ENCODE measurements at regions not wholly inside any gene's neighbourhood (a gene's known extent, or its start where the extent isn't known, plus 50 kb on each side); places are given as distances from the start of the nearest gene placed in this dataset.

GRCh38 chr1:163912170-163912884 lies 590.6 kb downstream of the NUF2 start:
- Histone ChIP-seq H3K36me3 (no peaks in the 10 kb centered on the region), H3K27me3 (no peaks in the 10 kb centered on the region), H3K27ac (no peak overlapping the region), H3K4me3 (no peak overlapping the region), H3K4me1 (no peaks in the 10 kb centered on the region), H3K9me3 (no peaks in the 10 kb centered on the region)
- TF ChIP-seq CTCF (IDR thresholded peaks at IDR 0.05) (no peak), POLR2A (IDR thresholded peaks at IDR 0.05) (no peak)
- no peak for DNase-seq

- TF ChIP-seq POLR2A (IDR thresholded peaks at IDR 0.05) = no peak
- no peak for TF ChIP-seq CTCF (IDR thresholded peaks at IDR 0.05)
- no peak for DNase-seq
- Histone ChIP-seq H3K4me3 (no peak overlapping the region), H3K27me3 (no peaks in the 10 kb centered on the region), H3K9me3 (no peaks in the 10 kb centered on the region), H3K4me1 (no peaks in the 10 kb centered on the region), H3K27ac (no peak overlapping the region), H3K36me3 (no peaks in the 10 kb centered on the region)
Measured at GRCh38 chr1:163914785-163915413, 593.1 kb downstream of the NUF2 start.

- no peak for DNase-seq
- TF ChIP-seq POLR2A (IDR thresholded peaks at IDR 0.05) (no peak), CTCF (IDR thresholded peaks at IDR 0.05) (no peak)
- no peaks in the 10 kb centered on the region for H3K9me3 ChIP-seq
- H3K36me3 ChIP-seq = no peaks in the 10 kb centered on the region
- no peak overlapping the region for H3K4me3 ChIP-seq
- H3K27me3 ChIP-seq = no peaks in the 10 kb centered on the region
- H3K4me1 ChIP-seq = no peaks in the 10 kb centered on the region
- H3K27ac ChIP-seq = no peak overlapping the region
Measured at GRCh38 chr1:163922743-163923201, 601.0 kb downstream of the NUF2 start.

- no peaks in the 10 kb centered on the region for H3K9me3 ChIP-seq
- no peak overlapping the region for H3K27ac ChIP-seq
- DNase-seq = no peak
- TF ChIP-seq POLR2A (IDR thresholded peaks at IDR 0.05) (no peak), CTCF (IDR thresholded peaks at IDR 0.05) (no peak)
- no peak overlapping the region for H3K4me3 ChIP-seq
- H3K27me3 ChIP-seq = no peaks in the 10 kb centered on the region
- H3K36me3 ChIP-seq = no peaks in the 10 kb centered on the region
- H3K4me1 ChIP-seq = no peaks in the 10 kb centered on the region
Measured at GRCh38 chr1:163924041-163924440, 602.3 kb downstream of the NUF2 start.

GRCh38 chr1:163927493-163927892 lies 605.7 kb downstream of the NUF2 start:
- Histone ChIP-seq H3K36me3 (no peaks in the 10 kb centered on the region), H3K27ac (no peak overlapping the region), H3K27me3 (no peaks in the 10 kb centered on the region), H3K4me3 (no peak overlapping the region), H3K9me3 (no peaks in the 10 kb centered on the region), H3K4me1 (no peaks in the 10 kb centered on the region)
- TF ChIP-seq POLR2A (IDR thresholded peaks at IDR 0.05) (no peak), CTCF (IDR thresholded peaks at IDR 0.05) (no peak)
- DNase-seq = no peak

Measured in Peyer's patch (tissue), 4 donors.